GM19468 (cell line): ENCODE measurements at regions not wholly inside any gene's neighbourhood (a gene's known extent, or its start where the extent isn't known, plus 50 kb on each side); places are given as distances from the start of the nearest gene placed in this dataset.
A peak's percentile ranks its signal among the peaks of the same experiment; 100 is the strongest.
"Not testable (repeated sequence)": the region's sequence is repeated elsewhere in the genome, so short reads cannot be mapped to it uniquely, and the experiment has no call there.

Source experiments
- ATAC-seq: cut with Tn5 transposase; IDR thresholded peaks from one replicate; pipeline ENCODE4 v1.9.1; 2021; ENCODE audit warnings: mild to moderate bottlenecking, moderate library complexity, moderate number of reproducible peaks; ENCODE audit not compliant: unreplicated experiment; ENCODE audit errors: extremely low read depth

DNA sequence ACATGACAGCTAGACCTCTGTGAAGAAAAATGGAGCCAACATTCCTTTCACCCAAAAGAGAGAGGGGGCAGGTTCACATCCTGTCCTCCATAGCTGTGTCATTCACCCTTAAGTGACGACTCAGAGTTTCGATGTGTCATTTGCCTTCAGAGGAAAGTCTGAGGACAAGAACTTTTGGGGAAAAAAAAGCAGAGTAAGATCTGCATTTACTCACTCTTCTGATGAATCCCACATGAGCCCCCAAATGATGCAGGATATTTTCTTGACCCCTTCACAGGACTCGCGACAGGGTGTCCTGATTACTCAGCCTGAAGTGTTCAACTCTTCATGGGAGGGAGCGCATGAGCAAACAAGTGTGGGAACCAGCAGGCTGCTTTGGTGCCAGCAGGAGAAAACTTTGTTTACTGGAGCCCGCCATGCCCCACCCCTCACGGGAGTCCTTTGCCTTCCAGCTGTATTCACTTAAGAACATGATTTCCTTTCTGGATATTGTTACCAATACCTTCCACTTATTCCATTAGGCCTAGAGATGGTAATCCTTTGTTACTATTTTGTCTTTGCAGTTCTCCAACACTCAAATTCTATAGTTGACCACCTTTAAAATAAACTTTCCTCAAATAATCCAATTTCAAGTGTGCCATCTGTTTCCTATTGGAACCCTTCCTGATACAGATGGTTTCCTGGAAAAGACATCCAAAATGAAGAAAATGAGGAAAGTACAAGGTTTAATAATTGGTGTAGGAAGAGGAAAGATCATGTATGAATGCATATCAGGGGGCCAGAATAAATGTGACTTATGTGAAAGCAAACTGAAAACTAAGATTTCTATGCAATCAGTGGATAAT lies 729.8 kb downstream of the FAM181B start:
- ATAC-seq, result no peak

DNA sequence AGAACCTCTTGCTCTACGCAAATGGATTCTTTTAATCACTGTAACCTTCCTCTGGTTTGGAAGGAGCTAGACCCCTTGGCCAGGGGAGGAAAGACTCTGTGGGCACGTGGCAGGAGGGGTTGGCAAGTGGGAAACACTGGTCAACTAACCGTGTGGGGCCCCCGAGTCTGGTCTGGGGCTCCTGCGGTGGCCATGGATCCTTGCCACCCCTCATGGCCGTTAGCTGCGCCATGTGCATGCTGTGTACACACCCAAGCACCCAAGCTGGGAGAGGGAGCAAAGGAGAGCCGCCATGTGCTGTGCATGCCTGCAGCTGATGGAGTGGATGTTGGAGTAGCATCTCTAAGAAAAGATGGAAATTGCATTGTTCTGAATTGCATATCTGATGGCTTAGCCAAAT lies 730.6 kb downstream of the FAM181B start:
- no peak for ATAC-seq

DNA sequence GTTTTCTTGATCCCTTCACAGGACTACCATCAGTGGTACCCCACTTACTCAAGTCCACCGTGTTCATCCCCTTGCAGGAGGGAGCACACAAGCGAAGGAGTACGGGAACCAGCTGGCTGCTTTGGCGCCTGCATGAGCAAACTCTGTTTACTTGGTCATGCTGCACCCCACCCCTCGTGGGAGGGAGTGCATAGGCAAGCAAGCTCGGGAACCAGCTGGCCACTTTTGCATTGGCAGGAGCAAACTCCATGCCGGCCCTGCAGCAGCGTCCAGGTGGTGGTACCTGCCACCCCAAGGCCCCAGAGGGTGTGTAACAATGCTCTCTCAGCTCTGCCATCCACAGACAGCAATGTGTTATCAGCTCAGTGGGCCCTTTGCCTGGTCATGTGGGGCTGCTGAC lies 737.8 kb downstream of the FAM181B start:
- no peak for ATAC-seq

DNA sequence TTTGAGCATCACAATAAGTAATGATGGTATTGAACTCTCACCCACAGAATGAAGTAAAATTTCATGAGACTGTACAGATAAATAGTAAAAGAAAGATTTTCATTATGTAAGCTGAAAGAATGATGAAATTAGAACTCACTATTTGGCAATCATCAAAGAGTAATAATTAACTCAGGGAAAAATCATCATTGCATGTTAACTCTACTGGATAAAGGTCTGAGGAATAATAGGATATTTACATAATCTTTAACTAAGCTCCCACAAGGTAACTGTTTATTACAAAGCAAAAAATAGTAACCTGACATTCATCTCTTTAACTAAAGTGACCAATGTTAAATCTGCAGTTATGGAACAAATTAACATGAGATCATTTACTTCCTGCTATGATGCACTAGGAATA lies 739.9 kb downstream of the FAM181B start:
- ATAC-seq, result no peak

DNA sequence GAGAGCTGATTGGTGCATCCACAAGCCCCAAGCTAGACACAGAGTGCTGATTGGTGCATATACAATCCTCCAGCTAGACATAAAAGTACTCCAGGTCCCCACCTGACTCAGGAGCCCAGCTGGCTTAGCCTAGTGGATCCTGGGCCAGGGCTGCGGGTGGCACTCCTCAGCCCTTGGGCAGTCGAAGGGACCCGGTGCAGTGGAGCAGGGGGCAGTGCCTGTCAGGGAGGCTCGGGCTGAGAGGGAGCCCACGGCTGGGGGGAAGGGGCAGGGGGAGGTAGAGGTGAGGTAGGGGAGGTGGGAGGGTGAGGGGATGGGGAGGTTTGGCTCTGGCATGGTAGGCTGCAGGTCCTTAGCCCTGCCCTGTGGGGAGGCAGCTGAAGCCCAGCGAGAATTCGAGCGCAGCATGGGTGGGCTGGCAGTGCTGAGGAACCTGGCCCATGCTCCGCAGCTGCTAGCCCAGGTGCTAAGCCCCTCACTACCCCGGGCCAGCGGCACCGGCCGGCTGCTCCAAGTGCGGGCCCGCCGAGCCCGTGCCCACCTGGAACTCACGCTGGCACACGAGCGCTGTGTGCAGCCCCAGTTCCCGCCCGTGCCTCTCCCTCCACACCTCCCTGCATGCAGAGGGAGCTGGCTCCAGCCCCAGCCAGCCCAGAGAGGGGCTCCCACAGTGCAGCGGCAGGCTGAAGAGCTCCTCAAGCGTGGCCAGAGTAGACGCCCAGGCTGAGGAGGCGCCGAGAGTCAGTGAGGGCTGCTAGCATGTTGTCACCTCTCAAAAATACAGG lies 742.8 kb downstream of the FAM181B start:
- ATAC-seq, result no peak

DNA sequence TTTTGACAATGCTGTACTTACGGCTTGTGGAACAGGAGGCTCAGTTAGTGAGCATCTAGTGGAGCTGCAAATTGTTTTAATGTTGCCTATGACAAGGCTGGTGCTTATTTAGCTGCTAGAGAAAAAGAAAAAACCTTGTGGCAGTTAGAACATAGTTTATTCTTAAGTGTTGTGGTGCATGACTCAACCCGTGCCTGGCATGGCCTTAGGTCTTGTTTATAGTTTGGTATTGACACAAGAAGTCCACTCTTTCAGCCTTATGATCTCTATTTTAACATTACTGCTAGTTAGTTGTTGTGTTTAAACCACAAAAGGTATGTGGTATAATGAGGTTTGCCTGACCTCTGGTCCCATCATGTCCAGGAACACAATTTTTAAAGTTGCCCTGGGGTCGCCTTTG lies 744.6 kb downstream of the FAM181B start:
- no peak for ATAC-seq

DNA sequence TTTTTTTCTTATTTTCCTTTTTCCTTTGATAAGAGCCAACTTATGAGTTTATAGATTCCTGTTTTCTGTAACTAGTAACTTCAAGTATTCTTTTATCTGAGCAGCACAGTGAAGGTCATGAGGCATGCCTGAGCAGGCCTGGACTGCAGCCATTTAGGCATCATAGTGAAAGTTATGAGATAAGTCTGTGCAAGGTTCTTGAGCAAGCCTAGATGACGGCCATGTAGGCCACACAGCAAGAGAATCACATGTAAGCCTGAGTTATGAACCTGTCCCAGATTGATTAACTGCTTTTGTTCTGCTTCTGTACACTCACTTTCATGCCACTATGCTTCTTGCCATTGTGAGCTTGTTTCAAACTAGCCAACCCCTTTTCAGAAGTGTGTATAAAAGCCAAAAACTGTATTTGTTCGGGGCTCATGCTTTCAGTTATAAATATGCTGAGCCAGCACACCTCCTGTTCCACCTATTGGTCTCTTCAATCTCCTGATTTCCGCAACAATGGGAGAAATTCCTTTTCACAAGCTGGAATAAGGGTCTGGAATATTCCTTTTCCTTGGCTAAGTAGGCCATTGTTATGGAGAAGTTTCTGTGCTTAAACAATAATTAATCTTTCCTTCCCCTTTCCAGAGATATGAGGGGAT lies 745.7 kb downstream of the FAM181B start:
- no peak for ATAC-seq

DNA sequence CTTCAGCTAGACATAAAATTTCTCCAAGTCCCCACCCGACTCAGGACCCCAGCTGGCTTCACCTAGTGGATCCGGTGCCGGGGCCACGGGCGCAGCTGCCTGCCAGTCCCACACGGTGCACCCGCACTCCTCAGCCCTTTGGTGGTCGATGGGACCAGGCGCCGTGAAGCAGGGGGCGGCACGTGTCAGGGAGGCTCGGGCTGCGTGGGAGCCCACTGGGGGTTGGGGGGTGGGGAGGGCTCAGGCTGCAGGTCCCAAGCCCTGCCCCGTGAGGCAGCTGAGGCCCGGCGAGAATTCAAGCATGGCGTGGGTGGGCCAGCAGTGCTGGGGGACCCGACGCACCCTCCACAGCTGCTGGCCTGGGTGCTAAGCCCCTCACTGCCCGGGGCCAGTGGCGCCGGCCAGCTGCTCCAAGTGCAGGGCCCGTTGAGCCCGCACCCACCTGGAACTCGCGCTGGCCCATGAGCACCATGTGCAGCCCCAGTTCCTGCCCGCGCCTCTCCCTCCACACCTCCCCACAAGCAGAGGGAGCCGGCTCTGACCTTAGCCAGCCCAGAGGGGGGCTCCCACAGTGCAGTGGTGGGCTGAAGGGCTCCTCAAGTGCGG lies 747.0 kb downstream of the FAM181B start:
- no peak for ATAC-seq

DNA sequence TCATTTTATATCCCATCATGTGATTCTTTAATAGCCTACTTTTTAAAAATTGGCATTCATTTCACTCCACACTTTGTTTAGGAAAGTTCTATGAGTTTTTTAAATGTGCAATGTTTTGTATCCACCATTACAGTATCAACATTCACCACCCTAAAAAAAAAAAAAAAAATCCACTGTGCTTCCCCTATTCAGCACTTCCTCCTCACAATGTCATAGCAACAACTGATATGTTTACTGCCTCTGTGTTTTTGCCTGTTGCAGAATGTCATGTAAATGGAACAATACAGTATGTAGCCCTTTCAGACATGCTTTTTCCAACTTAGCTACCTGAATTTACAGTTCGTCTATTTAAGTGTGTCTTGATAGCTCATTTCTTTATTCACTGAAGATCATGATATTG lies 754.2 kb downstream of the FAM181B start:
- ATAC-seq, result no peak

DNA sequence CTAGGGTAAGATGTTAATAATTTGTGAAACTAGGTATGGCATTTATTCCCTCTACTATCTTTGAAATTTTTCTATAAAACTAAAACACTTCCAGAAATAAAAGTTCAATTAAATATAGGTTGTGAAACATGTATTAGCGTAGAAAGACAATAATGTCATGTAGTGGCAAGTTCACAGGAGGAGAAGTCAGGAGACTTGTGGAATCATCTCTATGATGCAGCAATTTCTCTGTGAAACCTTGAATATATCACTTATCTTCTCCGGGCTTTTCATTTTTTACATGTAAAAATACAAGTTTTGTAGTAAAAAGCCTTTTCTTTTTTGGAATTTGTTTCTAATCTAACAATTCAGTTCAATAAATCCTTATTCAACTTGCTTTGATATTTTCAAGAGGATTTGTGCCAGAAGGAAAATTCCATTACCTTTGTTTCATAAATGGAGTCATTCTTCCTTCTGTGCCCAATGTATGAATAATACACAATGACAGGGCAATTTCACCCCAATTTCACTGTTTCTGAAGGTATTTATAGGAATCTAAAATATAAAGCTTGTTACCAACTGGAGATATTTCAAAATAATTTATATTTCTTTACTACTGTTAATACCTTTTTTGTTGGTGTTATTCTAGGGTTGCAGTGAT lies 758.3 kb downstream of the FAM181B start:
- ATAC-seq, result no peak

DNA sequence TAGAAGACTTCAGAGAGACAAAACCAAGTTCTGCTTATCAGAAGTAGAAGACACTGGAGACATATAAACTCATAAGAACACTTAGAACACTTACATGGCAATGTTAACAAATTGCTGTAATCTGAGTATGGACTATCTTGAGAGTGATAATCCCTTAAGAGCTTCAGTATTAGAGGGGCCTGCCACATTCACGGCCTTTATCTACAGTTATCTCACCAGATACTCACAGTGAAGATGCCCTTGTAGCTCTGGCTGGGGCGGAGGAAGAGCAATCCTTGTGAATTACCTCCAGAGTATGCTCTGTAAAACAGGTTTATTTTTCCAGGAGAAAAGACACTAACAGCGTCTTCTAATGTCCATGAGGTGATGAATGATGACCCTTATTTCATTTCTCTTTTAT lies 762.8 kb downstream of the FAM181B start:
- ATAC-seq, result no peak

DNA sequence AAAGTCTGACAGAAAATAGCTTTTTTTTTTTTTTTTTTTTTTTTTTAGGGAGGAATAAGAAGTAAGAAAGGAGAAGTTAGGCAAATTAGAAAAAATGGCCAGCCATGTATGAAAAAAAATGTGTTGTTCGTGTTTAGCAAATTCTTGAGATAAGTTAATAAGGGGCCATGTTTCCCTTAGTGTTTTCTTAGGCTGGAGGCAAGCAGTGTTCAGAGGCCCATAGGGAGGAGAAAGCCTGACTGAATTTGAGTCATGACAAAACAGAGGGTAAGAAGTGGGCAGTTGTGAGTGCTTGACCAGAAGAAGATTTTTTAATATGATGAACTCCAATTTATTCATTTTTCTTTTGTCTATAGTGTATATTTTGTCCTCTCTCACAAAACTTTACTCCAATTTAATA lies 766.4 kb downstream of the FAM181B start:
- no peak for ATAC-seq

DNA sequence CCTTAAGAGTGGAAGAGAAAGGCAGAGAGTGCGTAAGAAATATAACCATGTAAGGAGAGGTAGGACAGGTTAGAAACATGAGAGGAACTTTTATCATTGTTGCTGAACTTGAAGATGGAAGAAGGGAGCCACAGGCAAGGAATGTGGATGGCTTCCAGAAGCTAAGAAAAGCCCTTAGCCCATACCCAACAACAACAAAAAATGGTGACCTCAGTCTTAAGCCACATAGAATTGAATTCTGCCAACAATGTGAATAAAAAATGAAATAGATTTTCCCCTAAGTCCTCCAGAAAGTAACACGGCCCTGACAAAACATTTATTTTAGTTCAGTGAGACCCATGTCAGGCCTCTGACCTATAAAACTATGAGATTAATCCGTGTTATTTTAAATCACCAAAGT lies 767.3 kb downstream of the FAM181B start:
- ATAC-seq, result no peak

DNA sequence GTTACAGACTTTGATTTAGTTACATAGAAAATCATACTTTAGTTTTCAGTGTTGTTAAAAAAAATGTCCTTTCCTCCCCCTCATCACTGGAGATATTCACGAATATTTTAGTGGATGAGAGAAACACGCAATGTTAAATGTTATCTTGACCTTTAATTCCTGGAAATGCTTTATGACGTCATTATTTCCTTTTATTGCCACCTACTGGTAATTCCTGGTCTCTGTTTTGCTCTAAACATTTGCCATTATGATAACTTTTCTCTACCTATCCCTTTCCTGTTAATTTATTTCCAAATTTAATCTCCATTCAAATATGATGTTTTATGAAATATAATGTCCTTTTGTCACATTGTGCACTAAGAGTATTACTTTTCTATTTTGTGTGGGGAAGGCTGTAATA lies 770.6 kb downstream of the FAM181B start:
- peak; percentile 17 for ATAC-seq

DNA sequence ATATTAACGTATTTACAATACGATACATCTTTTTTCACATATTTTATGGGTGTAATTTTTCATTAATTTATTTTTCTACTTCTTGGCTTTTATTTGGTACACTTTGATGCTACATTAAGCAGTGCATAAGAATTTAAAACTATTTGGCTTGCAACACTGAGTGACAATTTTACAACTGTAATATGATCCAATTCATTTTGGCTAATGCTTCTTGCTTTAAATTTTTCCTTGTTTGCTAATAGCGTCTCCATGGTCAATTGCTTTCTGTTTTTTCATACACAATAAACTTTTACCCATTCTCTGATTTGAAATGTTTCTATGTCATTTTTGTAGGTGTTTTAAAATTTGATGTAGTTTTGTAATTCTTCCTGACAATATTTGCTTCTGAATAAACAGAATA lies 773.2 kb downstream of the FAM181B start:
- no peak for ATAC-seq

DNA sequence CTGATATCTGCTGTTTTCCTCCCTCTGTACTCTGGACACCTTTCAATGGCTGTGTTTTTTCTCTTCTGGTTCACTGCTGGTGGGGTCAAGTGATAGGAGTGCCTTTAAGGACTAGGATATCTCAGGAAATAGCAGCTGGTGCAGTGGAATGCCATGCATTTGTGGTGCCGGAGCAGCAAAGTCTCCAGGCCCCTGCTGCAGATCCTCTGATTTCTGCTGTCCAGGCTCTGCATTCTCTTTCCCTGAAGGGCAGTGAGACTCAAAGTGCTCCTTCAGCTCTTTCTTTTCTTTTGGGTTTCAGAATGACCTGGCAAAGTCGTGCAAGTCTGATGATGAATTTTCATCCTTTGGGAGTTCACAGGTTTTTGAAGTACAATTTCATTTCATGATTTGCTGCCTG lies 774.3 kb downstream of the FAM181B start:
- ATAC-seq, result no peak

DNA sequence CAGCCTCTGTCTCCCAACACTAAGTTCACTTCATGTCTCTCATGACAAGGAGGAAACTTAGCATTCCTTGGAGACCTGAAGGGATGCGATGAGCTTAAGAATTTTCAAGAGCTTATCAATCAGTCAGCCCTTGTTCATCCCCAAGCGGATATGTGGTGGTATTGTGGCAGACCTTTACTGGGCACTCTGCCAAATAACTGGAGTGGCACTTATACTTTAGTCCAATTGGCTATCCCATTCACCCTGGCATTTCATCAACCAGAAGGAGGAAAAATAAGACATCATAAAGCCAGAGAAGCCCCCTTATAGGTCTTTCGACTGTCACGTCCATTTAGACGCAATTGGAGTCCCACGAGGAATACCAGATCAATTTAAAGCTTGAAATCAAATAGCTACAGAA lies 779.4 kb downstream of the FAM181B start:
- not testable (repeated sequence) for ATAC-seq

DNA sequence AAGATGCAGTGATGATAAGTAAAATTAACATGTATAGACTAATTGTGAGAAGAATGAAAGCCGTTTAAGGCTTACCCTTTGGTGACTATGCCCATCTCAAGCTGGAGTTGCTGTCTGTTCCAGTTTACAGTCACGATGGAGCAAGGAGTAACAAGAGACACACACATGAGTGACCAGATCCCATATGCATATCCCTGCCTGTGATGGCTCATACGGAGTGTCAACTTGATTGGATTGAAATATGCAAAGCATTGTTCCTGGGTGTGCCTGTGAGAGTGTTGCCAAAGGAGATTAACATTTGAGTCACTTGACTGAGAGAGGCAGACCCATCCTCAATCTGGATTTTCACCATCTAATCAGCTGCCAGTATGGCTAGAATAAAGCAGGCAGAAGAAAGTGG lies 786.8 kb downstream of the FAM181B start:
- no peak for ATAC-seq

DNA sequence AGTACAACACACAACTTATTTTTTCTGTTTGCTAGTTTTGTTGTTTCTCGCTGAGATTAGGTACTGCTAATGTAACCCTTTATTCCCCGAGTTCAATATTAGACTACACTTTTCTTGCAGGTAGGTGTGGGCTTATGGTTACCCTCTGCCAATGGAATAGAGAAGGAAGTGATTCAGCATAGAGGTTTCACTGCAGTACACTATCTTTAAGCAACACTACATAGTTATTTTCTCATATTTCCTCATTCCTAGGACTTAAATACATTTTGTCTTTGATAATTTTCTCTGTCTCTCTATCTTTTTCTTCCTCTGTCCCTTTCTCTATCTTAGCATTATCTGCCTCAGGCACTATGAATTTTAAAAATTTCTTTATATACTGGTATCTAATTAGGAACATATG lies 791.0 kb downstream of the FAM181B start:
- no peak for ATAC-seq

DNA sequence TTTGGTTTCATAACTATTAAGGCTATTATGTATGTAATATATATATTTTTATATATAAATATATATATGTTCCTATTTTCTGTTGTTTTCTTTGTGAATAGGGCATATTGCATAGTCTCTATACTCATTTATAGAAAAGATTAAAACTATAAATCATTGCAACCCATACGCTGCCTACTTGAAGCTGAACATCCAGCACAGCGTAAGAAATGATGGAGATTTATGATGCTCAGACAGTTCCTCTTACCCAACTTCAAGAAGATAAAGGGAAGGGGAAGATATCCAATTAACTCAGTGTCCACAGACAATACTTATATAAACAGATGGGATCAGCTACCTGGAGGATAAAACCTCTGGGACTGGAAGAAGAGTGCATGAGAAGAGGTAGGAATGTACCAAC lies 791.7 kb downstream of the FAM181B start:
- ATAC-seq, result no peak
